Fibroblast of villous mesenchyme (primary cell): ENCODE measurements at regions not wholly inside any gene's neighbourhood (a gene's known extent, or its start where the extent isn't known, plus 50 kb on each side); places are given as distances from the start of the nearest gene placed in this dataset.
A peak's percentile ranks its signal among the peaks of the same experiment; 100 is the strongest.

Experiments used
- DNase-seq: peaks from one replicate; pipeline ENCODE4 v3.0.0-alpha.2; 2010; ENCODE audit warnings: low read depth
- H3K4me3 ChIP-seq: 2 replicates; pipeline ENCODE4 v1.5.1; 2011; ENCODE audit warnings: low read depth, mild to moderate bottlenecking, low read length
- CTCF ChIP-seq: IDR thresholded peaks from 2 replicates; pipeline ENCODE4 v1.5.1; 2012; ENCODE audit warnings: low read depth, mild to moderate bottlenecking, low read length; ENCODE audit not compliant: insufficient read depth

- no peak for TF ChIP-seq CTCF
- no peak for DNase-seq
- no peak overlapping the region for H3K4me3 ChIP-seq
Observed at GRCh38 chr20:48411919-48412522, 415.8 kb downstream of the PREX1 start.

- TF ChIP-seq CTCF, result no peak
- H3K4me3 ChIP-seq, result no peak overlapping the region
- no peak for DNase-seq
Observed at GRCh38 chr20:48411245-48411644, 416.6 kb downstream of the PREX1 start.

GRCh38 chr20:48409055-48409615 is 418.7 kb downstream of the PREX1 start:
- TF ChIP-seq CTCF, result no peak
- no peak for DNase-seq

GRCh38 chr20:48407710-48408109 is 420.1 kb downstream of the PREX1 start:
- no peak for DNase-seq
- no peak overlapping the region for H3K4me3 ChIP-seq
- TF ChIP-seq CTCF, result no peak

More at GRCh38 chr20:48409055-48409615, 418.7 kb downstream of the PREX1 start:
- no peak overlapping the region for H3K4me3 ChIP-seq

- no peak for DNase-seq
- no peak overlapping the region for H3K4me3 ChIP-seq
- no peak for TF ChIP-seq CTCF
Observed at GRCh38 chr20:48406912-48407340, 420.9 kb downstream of the PREX1 start.

- DNase-seq, result no peak
- no peak for TF ChIP-seq CTCF
- H3K4me3 ChIP-seq, result no peak overlapping the region
Observed at GRCh38 chr20:48406498-48406897, 421.3 kb downstream of the PREX1 start.

- DNase-seq, result no peak
- TF ChIP-seq CTCF, result peak; percentile 3
- no peak overlapping the region for H3K4me3 ChIP-seq
Observed at GRCh38 chr20:48405909-48406308, 421.9 kb downstream of the PREX1 start.
